ENCODE measurements at regions not wholly inside any gene's neighbourhood (a gene's known extent, or its start where the extent isn't known, plus 50 kb on each side); places are given as distances from the start of the nearest gene placed in this dataset.

GRCh38 chr1:204760350-204760749 lies 74.8 kb upstream of the LRRN2 start:
- TF ChIP-seq, protein P1, sequence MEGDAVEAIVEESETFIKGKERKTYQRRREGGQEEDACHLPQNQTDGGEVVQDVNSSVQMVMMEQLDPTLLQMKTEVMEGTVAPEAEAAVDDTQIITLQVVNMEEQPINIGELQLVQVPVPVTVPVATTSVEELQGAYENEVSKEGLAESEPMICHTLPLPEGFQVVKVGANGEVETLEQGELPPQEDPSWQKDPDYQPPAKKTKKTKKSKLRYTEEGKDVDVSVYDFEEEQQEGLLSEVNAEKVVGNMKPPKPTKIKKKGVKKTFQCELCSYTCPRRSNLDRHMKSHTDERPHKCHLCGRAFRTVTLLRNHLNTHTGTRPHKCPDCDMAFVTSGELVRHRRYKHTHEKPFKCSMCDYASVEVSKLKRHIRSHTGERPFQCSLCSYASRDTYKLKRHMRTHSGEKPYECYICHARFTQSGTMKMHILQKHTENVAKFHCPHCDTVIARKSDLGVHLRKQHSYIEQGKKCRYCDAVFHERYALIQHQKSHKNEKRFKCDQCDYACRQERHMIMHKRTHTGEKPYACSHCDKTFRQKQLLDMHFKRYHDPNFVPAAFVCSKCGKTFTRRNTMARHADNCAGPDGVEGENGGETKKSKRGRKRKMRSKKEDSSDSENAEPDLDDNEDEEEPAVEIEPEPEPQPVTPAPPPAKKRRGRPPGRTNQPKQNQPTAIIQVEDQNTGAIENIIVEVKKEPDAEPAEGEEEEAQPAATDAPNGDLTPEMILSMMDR (IDR thresholded peaks at IDR 0.05; ENCODE audit: poor library complexity, severe bottlenecking) = no peak
- ATAC-seq (ENCODE audit: low read depth) (no peak), DNase-seq (ENCODE audit: low spot score) (no peak)
- no peak overlapping the region for H3K27ac ChIP-seq (ENCODE audit: poor library complexity, severe bottlenecking)
- no peaks in the 10 kb centered on the region for H3K4me1 ChIP-seq (ENCODE audit: insufficient read depth, poor library complexity, severe bottlenecking)
- H3K4me3 ChIP-seq (ENCODE audit: severe bottlenecking) = no peak overlapping the region
- peaks cover 8% of the 10 kb centered on the region for H3K27me3 ChIP-seq (ENCODE audit: insufficient read depth, poor library complexity, severe bottlenecking)
- no peaks in the 10 kb centered on the region for H3K36me3 ChIP-seq (ENCODE audit: low read depth)
- H3K9me3 ChIP-seq (ENCODE audit: severe bottlenecking) = no peaks in the 10 kb centered on the region

- TF ChIP-seq, protein P1 (IDR thresholded peaks at IDR 0.05; ENCODE audit: poor library complexity, severe bottlenecking) = no peak
- no peaks in the 10 kb centered on the region for H3K36me3 ChIP-seq (ENCODE audit: low read depth)
- no peaks in the 10 kb centered on the region for H3K4me1 ChIP-seq (ENCODE audit: insufficient read depth, poor library complexity, severe bottlenecking)
- peaks cover 8% of the 10 kb centered on the region for H3K27me3 ChIP-seq (ENCODE audit: insufficient read depth, poor library complexity, severe bottlenecking)
- DNase-seq (ENCODE audit: low spot score) = no peak
- ATAC-seq (ENCODE audit: low read depth) = no peak
- no peaks in the 10 kb centered on the region for H3K9me3 ChIP-seq (ENCODE audit: severe bottlenecking)
- no peak overlapping the region for H3K4me3 ChIP-seq (ENCODE audit: severe bottlenecking)
- H3K27ac ChIP-seq (ENCODE audit: poor library complexity, severe bottlenecking) = no peak overlapping the region
These were observed 75.2 kb upstream of the LRRN2 start for GRCh38 chr1:204760757-204761156.

GRCh38 chr1:204763773-204764427 lies 78.4 kb upstream of the LRRN2 start:
- TF ChIP-seq, protein P1 (IDR thresholded peaks at IDR 0.05; ENCODE audit: poor library complexity, severe bottlenecking) = peak; percentile 85
- ATAC-seq (ENCODE audit: low read depth) (peak; percentile 91), DNase-seq (ENCODE audit: low spot score) (peak; percentile 75)
- H3K36me3 ChIP-seq (ENCODE audit: low read depth) = no peaks in the 10 kb centered on the region
- no peaks in the 10 kb centered on the region for H3K4me1 ChIP-seq (ENCODE audit: insufficient read depth, poor library complexity, severe bottlenecking)
- H3K27ac ChIP-seq (ENCODE audit: poor library complexity, severe bottlenecking) = no peak overlapping the region
- no peaks in the 10 kb centered on the region for H3K9me3 ChIP-seq (ENCODE audit: severe bottlenecking)
- no peak overlapping the region for H3K4me3 ChIP-seq (ENCODE audit: severe bottlenecking)
- peaks cover 16% of the 10 kb centered on the region for H3K27me3 ChIP-seq (ENCODE audit: insufficient read depth, poor library complexity, severe bottlenecking)

DNA sequence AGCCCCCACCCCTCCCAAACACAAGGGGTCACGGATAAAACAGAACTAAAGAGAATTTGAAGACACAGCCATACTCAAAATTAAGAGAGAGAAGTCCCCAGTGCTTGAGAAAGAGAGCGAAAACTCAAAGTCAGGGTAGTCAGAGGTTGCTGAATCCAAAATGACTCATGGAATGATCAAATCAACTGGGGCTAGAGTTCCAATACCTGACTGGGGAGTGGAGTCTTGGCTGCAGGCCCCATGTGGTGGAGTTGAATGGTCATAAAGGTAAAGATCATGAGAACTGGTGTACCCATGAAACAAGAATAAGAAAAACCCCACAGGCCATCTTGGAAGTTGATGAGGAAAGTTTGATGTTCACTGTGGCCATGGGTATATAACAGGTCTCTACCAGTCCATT lies 84.5 kb upstream of the LRRN2 start:
- Histone ChIP-seq H3K36me3 (ENCODE audit: low read depth) (no peaks in the 10 kb centered on the region), H3K9me3 (ENCODE audit: severe bottlenecking) (no peaks in the 10 kb centered on the region), H3K27ac (ENCODE audit: poor library complexity, severe bottlenecking) (no peak overlapping the region), H3K4me3 (ENCODE audit: severe bottlenecking) (no peak overlapping the region), H3K27me3 (ENCODE audit: insufficient read depth, poor library complexity, severe bottlenecking) (peaks cover 9% of the 10 kb centered on the region), H3K4me1 (ENCODE audit: insufficient read depth, poor library complexity, severe bottlenecking) (no peaks in the 10 kb centered on the region)
- TF ChIP-seq, protein P1 (IDR thresholded peaks at IDR 0.05; ENCODE audit: poor library complexity, severe bottlenecking) = no peak
- DNase-seq (ENCODE audit: low spot score) = no peak
- ATAC-seq (ENCODE audit: low read depth) = peak; percentile 60; the same call in 2 of the 3 replicates

DNA sequence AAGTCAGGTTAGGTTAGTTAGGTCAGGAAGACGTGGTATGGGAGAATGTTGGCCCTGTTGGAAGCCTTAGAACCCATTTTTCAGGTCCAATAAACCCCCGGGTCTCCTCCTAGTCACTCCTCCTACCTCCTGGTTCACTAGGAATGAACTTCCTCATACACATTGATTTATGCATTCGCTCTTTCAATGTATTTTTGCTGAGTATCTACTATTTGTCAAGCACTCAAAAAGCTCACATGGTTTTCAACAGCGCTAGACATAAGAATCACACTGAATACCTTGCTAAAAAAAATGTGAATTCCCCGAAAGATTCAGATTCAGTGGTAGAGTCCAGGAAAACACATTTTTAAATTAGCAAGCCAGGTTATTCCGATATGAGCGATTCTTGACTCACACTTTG lies 85.8 kb upstream of the LRRN2 start:
- ATAC-seq (ENCODE audit: low read depth) (no peak), DNase-seq (ENCODE audit: low spot score) (no peak)
- Histone ChIP-seq H3K9me3 (ENCODE audit: severe bottlenecking) (no peaks in the 10 kb centered on the region), H3K4me3 (ENCODE audit: severe bottlenecking) (no peak overlapping the region), H3K27ac (ENCODE audit: poor library complexity, severe bottlenecking) (no peak overlapping the region), H3K4me1 (ENCODE audit: insufficient read depth, poor library complexity, severe bottlenecking) (no peaks in the 10 kb centered on the region), H3K36me3 (ENCODE audit: low read depth) (no peaks in the 10 kb centered on the region), H3K27me3 (ENCODE audit: insufficient read depth, poor library complexity, severe bottlenecking) (peaks cover 8% of the 10 kb centered on the region)
- TF ChIP-seq, protein P1 (IDR thresholded peaks at IDR 0.05; ENCODE audit: poor library complexity, severe bottlenecking) = no peak

Data from RWPE2 (cell line).